Prostate gland (tissue), 2 donors: ENCODE measurements at regions not wholly inside any gene's neighbourhood (a gene's known extent, or its start where the extent isn't known, plus 50 kb on each side); places are given as distances from the start of the nearest gene placed in this dataset.

Experiments used
- DNase-seq: peaks from one replicate; pipeline ENCODE4 v3.0.0-alpha.2; 2019; ENCODE audit warnings: low spot score
- H3K27ac ChIP-seq, 2 donors: fragments of 200-600 bp; sonication (generic); 2 replicates each; pipeline ENCODE4 v1.5.1; 2017 to 2019
- H3K27me3 ChIP-seq: fragments of 200-600 bp; sonication (generic); replicated peaks from 2 replicates; pipeline ENCODE4 v1.5.1; 2019; ENCODE audit not compliant: insufficient read depth
- H3K36me3 ChIP-seq, 2 donors: fragments of 200-600 bp; sonication (generic); 1 replicate in 1 of 2; 2 replicates in 1 of 2; pipeline versions ENCODE4 v1.5.1 to v1.8.1; 2017 to 2019
- H3K4me1 ChIP-seq: fragments of 200-600 bp; sonication (generic); replicated peaks from 2 replicates; pipeline ENCODE4 v1.5.1; 2019
- H3K4me3 ChIP-seq, 2 donors: fragments of 200-600 bp; sonication (generic); 2 replicates each; pipeline ENCODE4 v1.5.1; 2017 to 2019
- H3K9me3 ChIP-seq: fragments of 200-600 bp; sonication (generic); 2 replicates; pipeline ENCODE4 v1.5.1; 2017
- POLR2A ChIP-seq: fragments of 450-650 bp; IDR thresholded peaks from one replicate; pipeline ENCODE4 v1.6.1; 2016; ENCODE audit warnings: antibody characterized with exemption, mild to moderate bottlenecking
- POLR2AphosphoS5 ChIP-seq: sonication (generic); formaldehyde crosslinking; IDR thresholded peaks from one replicate; pipeline ENCODE4 v1.6.1; 2017; ENCODE audit warnings: antibody characterized with exemption
- WGBS: methylation state at CpG from one replicate; pipeline ENCODE4 v1.1.5; 2018; 5-methylcytosine and 5-hydroxymethylcytosine counted together
- intact Hi-C: fragments of 100-400 bp; cut with DNase I; formaldehyde crosslinking; loops from one replicate; pipeline ENCODE4 v1.14.2; 2022
- TF ChIP-seq, protein P1 (sequence below), 4 experiments: fragments of 200-600 bp in 2 of 4; fragments of 450-650 bp in 2 of 4; sonication (generic) in 2 of 4; IDR thresholded peaks; 1 replicate in 3 of 4; 2 replicates in 1 of 4; pipeline ENCODE4 v1.5.1; 2016 to 2019; ENCODE audit warnings: antibody characterized with exemption in 4 of 4, mild to moderate bottlenecking in 2 of 4, moderate library complexity in 2 of 4

GRCh38 chr12:90183201-90183600 is 474.6 kb upstream of the ATP2B1 start:
- WGBS, result 93% methylated on average over 1 of the region's 1 CpG
- Histone ChIP-seq H3K27ac (no peak overlapping the region), H3K36me3 (no peaks in the 10 kb centered on the region), H3K4me1 (no peaks in the 10 kb centered on the region), H3K4me3 (no peak overlapping the region), H3K9me3 (no peaks in the 10 kb centered on the region), H3K27me3 (no peaks in the 10 kb centered on the region)
- intact Hi-C loops, result no loop called here
- TF ChIP-seq, protein P1, sequence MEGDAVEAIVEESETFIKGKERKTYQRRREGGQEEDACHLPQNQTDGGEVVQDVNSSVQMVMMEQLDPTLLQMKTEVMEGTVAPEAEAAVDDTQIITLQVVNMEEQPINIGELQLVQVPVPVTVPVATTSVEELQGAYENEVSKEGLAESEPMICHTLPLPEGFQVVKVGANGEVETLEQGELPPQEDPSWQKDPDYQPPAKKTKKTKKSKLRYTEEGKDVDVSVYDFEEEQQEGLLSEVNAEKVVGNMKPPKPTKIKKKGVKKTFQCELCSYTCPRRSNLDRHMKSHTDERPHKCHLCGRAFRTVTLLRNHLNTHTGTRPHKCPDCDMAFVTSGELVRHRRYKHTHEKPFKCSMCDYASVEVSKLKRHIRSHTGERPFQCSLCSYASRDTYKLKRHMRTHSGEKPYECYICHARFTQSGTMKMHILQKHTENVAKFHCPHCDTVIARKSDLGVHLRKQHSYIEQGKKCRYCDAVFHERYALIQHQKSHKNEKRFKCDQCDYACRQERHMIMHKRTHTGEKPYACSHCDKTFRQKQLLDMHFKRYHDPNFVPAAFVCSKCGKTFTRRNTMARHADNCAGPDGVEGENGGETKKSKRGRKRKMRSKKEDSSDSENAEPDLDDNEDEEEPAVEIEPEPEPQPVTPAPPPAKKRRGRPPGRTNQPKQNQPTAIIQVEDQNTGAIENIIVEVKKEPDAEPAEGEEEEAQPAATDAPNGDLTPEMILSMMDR (IDR thresholded peaks at IDR 0.05), result no peak
- no peak for TF ChIP-seq POLR2AphosphoS5
- no peak for TF ChIP-seq POLR2A
- no peak for DNase-seq

DNA sequence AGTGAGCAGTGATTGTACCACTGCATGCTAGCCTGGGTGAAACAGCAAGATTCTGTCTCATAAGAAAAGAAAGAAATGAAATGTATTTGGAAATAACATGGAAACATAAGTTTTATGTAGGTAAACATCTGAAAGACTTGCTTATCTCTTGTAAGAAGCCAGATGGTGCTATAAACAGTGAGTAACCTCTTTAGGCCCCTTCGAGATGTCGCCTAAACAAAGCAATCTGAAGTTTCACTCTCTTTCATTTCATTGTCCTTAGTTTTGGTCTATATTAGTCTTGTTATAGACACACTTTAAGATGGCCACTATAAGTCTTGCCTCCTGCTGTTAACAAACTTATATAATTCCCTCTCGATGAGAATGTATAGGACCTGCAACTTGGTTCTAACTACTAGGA is 472.6 kb upstream of the ATP2B1 start:
- TF ChIP-seq POLR2A (no peak), POLR2AphosphoS5 (no peak)
- Histone ChIP-seq H3K27me3 (no peaks in the 10 kb centered on the region), H3K27ac (no peak overlapping the region), H3K9me3 (no peaks in the 10 kb centered on the region), H3K4me1 (no peaks in the 10 kb centered on the region), H3K36me3 (no peaks in the 10 kb centered on the region), H3K4me3 (no peak overlapping the region)
- intact Hi-C loops, result no loop called here
- WGBS, result 94% methylated on average over 3 of the region's 3 CpGs
- no peak for DNase-seq

GRCh38 chr12:90174956-90175355 is 466.3 kb upstream of the ATP2B1 start:
- DNase-seq, result no peak
- Histone ChIP-seq H3K27ac (no peak overlapping the region), H3K27me3 (no peaks in the 10 kb centered on the region), H3K9me3 (no peaks in the 10 kb centered on the region), H3K4me1 (no peaks in the 10 kb centered on the region), H3K4me3 (no peak overlapping the region), H3K36me3 (no peaks in the 10 kb centered on the region)
- WGBS, result 89% methylated on average over 1 of the region's 1 CpG
- TF ChIP-seq POLR2AphosphoS5 (no peak), POLR2A (no peak)
- TF ChIP-seq, protein P1 (IDR thresholded peaks at IDR 0.05), result no peak
- intact Hi-C loops, result no loop called here

DNA sequence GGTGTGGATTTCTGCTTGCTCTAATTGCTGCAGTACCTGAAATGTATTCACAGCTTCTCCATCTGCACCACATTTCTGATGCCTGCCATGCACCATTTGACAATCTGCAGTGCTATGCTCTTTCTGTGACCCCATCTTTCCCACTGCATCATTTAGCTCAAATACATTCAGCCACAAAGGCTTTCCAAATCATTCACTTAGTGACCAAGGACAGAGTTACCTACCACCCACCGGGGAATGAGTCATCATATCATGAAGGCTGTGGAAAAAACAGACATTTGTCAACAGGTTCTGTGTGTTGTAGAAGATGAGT is 465.5 kb upstream of the ATP2B1 start:
- Histone ChIP-seq H3K4me1 (no peaks in the 10 kb centered on the region), H3K4me3 (no peak overlapping the region), H3K36me3 (no peaks in the 10 kb centered on the region), H3K27ac (no peak overlapping the region), H3K9me3 (no peaks in the 10 kb centered on the region), H3K27me3 (no peaks in the 10 kb centered on the region)
- intact Hi-C loops, result no loop called here
- 61% methylated on average over 1 of the region's 1 CpG for WGBS
- TF ChIP-seq, protein P1 (IDR thresholded peaks at IDR 0.05), result no peak
- TF ChIP-seq POLR2A, result no peak
- no peak for TF ChIP-seq POLR2AphosphoS5
- no peak for DNase-seq

- Histone ChIP-seq H3K4me3 (no peak overlapping the region), H3K27ac (no peak overlapping the region), H3K4me1 (no peaks in the 10 kb centered on the region), H3K27me3 (no peaks in the 10 kb centered on the region), H3K9me3 (no peaks in the 10 kb centered on the region), H3K36me3 (no peaks in the 10 kb centered on the region)
- intact Hi-C loops, result no loop called here
- TF ChIP-seq, protein P1 (IDR thresholded peaks at IDR 0.05), result no peak
- TF ChIP-seq POLR2A (no peak), POLR2AphosphoS5 (no peak)
- no peak for DNase-seq
- WGBS, result 87% methylated on average over 2 of the region's 2 CpGs
These were observed 465.0 kb upstream of the ATP2B1 start for GRCh38 chr12:90173499-90174197.
